HFFc6 (cell line): ENCODE measurements at regions not wholly inside any gene's neighbourhood (a gene's known extent, or its start where the extent isn't known, plus 50 kb on each side); places are given as distances from the start of the nearest gene placed in this dataset.

ENCODE experiments used
- DNase-seq: peaks from one replicate; pipeline ENCODE4 v3.0.0-alpha.2; 2018
- H3K27ac Mint-ChIP-seq: 2 replicates; pipeline ENCODE4 v1.8.0; 2020; ENCODE audit warnings: mild to moderate bottlenecking, mixed read lengths
- H3K27me3 Mint-ChIP-seq: 2 replicates; pipeline ENCODE4 v1.8.0; 2021; ENCODE audit warnings: mild to moderate bottlenecking, moderate library complexity, mixed read lengths; ENCODE audit not compliant: insufficient read depth
- H3K36me3 Mint-ChIP-seq: 2 replicates; pipeline ENCODE4 v1.8.0; 2021; ENCODE audit warnings: low read depth, mixed read lengths
- H3K4me1 Mint-ChIP-seq: 2 replicates; pipeline ENCODE4 v1.8.0; 2020; ENCODE audit warnings: low read depth, mixed read lengths
- H3K4me3 Mint-ChIP-seq: 2 replicates; pipeline ENCODE4 v1.8.0; 2020; ENCODE audit warnings: mild to moderate bottlenecking, moderate library complexity, mixed read lengths
- H3K9me3 Mint-ChIP-seq: 2 replicates; pipeline ENCODE4 v1.8.0; 2020; ENCODE audit warnings: mild to moderate bottlenecking, mixed read lengths
- TF ChIP-seq, protein P1 (sequence below): fragments of 200-600 bp; sonication (generic); IDR thresholded peaks from 2 replicates; pipeline ENCODE4 v1.5.0; 2021; ENCODE audit warnings: antibody characterized with exemption, mild to moderate bottlenecking

DNA sequence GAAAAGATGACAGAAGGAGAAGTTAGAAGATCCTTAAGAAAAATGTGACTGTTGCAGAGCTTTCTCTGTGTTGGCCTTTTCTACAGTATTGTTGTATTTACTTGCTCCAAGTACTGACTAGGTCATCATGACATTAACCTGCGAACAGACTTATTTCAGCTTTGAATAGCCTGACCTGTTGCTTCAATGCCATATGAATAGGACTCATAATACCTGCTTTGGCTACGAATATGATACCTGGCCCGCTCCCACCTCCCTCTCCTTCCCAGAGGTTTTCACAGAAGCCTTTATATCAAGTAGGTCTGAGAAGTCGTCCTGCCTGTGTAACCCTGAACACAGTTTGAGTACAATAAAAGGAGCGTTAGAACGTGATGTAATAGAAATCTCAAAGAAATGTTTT, 169.6 kb upstream of the PGR start:
- Mint-ChIP-seq H3K9me3 (peaks cover 50% of the 10 kb centered on the region), H3K4me1 (no peaks in the 10 kb centered on the region), H3K36me3 (no peaks in the 10 kb centered on the region), H3K27ac (no peak overlapping the region), H3K27me3 (no peaks in the 10 kb centered on the region), H3K4me3 (no peak overlapping the region)
- TF ChIP-seq, protein P1, sequence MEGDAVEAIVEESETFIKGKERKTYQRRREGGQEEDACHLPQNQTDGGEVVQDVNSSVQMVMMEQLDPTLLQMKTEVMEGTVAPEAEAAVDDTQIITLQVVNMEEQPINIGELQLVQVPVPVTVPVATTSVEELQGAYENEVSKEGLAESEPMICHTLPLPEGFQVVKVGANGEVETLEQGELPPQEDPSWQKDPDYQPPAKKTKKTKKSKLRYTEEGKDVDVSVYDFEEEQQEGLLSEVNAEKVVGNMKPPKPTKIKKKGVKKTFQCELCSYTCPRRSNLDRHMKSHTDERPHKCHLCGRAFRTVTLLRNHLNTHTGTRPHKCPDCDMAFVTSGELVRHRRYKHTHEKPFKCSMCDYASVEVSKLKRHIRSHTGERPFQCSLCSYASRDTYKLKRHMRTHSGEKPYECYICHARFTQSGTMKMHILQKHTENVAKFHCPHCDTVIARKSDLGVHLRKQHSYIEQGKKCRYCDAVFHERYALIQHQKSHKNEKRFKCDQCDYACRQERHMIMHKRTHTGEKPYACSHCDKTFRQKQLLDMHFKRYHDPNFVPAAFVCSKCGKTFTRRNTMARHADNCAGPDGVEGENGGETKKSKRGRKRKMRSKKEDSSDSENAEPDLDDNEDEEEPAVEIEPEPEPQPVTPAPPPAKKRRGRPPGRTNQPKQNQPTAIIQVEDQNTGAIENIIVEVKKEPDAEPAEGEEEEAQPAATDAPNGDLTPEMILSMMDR, result no peak
- no peak for DNase-seq

DNA sequence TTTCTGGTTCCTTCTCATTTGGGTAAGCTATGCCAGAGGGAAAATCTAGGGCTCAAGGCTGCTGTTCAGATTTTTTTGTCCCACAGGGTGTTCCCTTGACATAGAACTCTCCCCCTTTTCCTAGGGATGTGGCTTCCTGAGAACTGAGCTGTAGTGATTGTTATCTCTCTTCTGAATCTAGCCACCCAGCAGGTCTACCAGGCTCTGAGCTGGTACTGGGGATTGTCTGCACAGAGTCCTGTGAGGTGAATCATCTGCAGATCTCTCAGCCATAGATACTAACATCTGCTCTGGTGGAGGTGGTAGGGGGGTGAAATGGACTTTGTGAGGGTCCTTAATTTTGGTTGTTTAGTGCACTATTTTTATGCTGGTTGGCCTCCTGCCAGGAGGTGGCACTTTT, 167.3 kb upstream of the PGR start:
- H3K4me3 Mint-ChIP-seq, result no peak overlapping the region
- TF ChIP-seq, protein P1, result no peak

DNA sequence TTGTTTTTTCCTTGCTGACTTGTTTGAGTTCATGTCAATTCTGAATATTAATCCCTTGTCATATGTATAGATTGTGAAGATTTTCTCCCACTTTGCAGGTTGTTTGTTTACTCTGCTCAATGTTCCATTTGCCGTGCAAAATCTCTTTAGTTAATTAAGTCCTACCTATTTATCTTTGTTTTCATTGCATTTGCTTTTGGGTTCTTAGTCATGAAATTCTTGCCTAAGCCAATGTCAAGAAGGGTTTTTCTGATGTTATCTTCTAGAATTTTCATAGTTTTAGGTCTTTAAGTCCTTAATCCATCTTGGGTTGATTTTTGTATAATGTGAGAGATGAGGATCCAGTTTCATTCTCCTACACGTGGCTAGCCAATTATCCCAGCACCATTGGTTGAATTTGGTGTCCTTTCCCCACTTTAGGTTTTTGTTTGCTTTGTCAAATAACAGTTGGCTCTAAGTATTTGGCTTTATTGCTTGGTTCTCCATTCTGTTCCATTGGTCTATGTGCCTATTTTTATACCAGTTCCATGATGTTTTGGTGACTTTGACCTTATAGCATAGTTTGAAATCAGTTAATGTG, 163.1 kb upstream of the PGR start:
- Mint-ChIP-seq H3K27me3 (no peaks in the 10 kb centered on the region; the same call in 1 of the 2 replicates), H3K4me3 (no peak overlapping the region), H3K27ac (no peak overlapping the region), H3K9me3 (peaks cover 45% of the 10 kb centered on the region), H3K4me1 (no peaks in the 10 kb centered on the region), H3K36me3 (no peaks in the 10 kb centered on the region)
- DNase-seq, result no peak
- TF ChIP-seq, protein P1, result no peak

More for the DNA sequence above, 167.3 kb upstream of the PGR start:
- H3K27ac Mint-ChIP-seq, result no peak overlapping the region
- H3K36me3 Mint-ChIP-seq, result no peaks in the 10 kb centered on the region
- no peaks in the 10 kb centered on the region for H3K27me3 Mint-ChIP-seq
- H3K4me1 Mint-ChIP-seq, result no peaks in the 10 kb centered on the region
- peaks cover 61% of the 10 kb centered on the region for H3K9me3 Mint-ChIP-seq
- no peak for DNase-seq

DNA sequence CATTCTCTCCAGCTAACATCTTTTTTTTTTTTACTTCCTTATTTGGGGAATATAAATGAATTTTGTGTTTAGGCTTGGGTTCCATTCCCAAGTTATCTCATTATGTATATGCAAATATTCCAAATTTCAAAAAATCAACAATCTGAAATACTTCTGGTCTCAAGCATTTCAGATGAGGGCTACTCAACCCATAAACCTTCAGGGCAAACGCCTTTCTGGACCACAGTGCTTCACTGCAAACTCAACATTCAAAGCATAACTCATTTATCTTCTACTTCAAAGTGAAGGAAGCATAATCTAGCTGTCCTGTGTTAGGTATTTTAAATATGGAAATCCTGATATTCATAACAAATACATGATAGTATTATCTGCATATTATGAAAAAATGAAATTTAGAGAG, 161.7 kb upstream of the PGR start:
- TF ChIP-seq, protein P1, result no peak

DNA sequence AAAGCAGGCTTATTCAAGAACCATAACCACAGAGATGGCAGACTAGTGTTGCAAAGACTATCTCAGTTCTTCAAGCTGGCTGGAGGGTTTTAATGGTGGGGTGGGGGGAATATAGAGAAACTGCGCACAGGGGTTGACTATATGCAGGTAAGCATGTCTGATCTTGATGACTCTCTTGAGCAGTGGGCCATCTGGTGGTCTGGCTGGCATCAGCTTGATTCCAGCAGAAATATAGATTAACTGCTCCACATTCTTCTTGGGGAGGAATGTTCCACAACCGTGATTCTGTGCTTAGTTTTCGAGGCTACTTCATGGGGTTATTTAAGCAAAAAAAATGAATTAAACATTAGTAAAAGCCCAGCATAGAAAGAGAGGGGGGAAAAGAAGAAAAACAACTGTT, 158.8 kb upstream of the PGR start:
- no peaks in the 10 kb centered on the region for H3K4me1 Mint-ChIP-seq
- DNase-seq, result no peak
- no peaks in the 10 kb centered on the region; the same call in 1 of the 2 replicates for H3K27me3 Mint-ChIP-seq
- H3K4me3 Mint-ChIP-seq, result no peak overlapping the region
- peaks cover 30% of the 10 kb centered on the region for H3K9me3 Mint-ChIP-seq
- TF ChIP-seq, protein P1, result no peak
- H3K27ac Mint-ChIP-seq, result no peak overlapping the region
- H3K36me3 Mint-ChIP-seq, result no peaks in the 10 kb centered on the region

More for the DNA sequence above, 161.7 kb upstream of the PGR start:
- Mint-ChIP-seq H3K27ac (no peak overlapping the region), H3K36me3 (no peaks in the 10 kb centered on the region), H3K4me3 (no peak overlapping the region), H3K9me3 (peaks cover 45% of the 10 kb centered on the region), H3K4me1 (no peaks in the 10 kb centered on the region), H3K27me3 (no peaks in the 10 kb centered on the region; the same call in 1 of the 2 replicates)
- no peak for DNase-seq
